Keratinocyte (primary cell): ENCODE measurements at regions not wholly inside any gene's neighbourhood (a gene's known extent, or its start where the extent isn't known, plus 50 kb on each side); places are given as distances from the start of the nearest gene placed in this dataset.

Experiments used
- EZH2 ChIP-seq: IDR thresholded peaks from one replicate; pipeline ENCODE4 v1.6.1; 2012; ENCODE audit warnings: inconsistent platforms, mild to moderate bottlenecking, low read length, moderate library complexity
- TF ChIP-seq, protein P1 (sequence below), 3 experiments: IDR thresholded peaks in 1 of 3; conservative IDR thresholded peaks in 1 of 3; optimal IDR thresholded peaks in 1 of 3; 2 replicates in 2 of 3; 3 replicates in 1 of 3; pipeline versions ENCODE3 to v1.5.1; 2011; ENCODE audit warnings: low read length in 3 of 3, mild to moderate bottlenecking in 3 of 3, moderate library complexity in 2 of 3, control low read depth in 1 of 3, inconsistent platforms in 1 of 3; ENCODE audit not compliant: insufficient read depth in 2 of 3; ENCODE audit errors: extremely low read depth in 1 of 3

GRCh38 chr17:63133491-63133890 lies 167.5 kb downstream of the TANC2 start:
- TF ChIP-seq, protein P1, sequence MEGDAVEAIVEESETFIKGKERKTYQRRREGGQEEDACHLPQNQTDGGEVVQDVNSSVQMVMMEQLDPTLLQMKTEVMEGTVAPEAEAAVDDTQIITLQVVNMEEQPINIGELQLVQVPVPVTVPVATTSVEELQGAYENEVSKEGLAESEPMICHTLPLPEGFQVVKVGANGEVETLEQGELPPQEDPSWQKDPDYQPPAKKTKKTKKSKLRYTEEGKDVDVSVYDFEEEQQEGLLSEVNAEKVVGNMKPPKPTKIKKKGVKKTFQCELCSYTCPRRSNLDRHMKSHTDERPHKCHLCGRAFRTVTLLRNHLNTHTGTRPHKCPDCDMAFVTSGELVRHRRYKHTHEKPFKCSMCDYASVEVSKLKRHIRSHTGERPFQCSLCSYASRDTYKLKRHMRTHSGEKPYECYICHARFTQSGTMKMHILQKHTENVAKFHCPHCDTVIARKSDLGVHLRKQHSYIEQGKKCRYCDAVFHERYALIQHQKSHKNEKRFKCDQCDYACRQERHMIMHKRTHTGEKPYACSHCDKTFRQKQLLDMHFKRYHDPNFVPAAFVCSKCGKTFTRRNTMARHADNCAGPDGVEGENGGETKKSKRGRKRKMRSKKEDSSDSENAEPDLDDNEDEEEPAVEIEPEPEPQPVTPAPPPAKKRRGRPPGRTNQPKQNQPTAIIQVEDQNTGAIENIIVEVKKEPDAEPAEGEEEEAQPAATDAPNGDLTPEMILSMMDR (optimal IDR thresholded peaks at IDR 0.05 in 1 of 3, IDR thresholded peaks at IDR 0.05 in 1 of 3, conservative IDR thresholded peaks at IDR 0.05 in 1 of 3; ENCODE audit: extremely low read depth in 1 of 3, insufficient read depth in 2 of 3, low read length in 3 of 3), result no peak
- no peak for TF ChIP-seq EZH2
